Upper lobe of left lung (tissue), 6 donors: ENCODE measurements at regions not wholly inside any gene's neighbourhood (a gene's known extent, or its start where the extent isn't known, plus 50 kb on each side); places are given as distances from the start of the nearest gene placed in this dataset.

Experiments used
- ATAC-seq, 2 donors: fragments of 200-7000 bp; cut with Tn5 transposase; one replicate each; pipeline ENCODE4 v1.9.1; 2022; ENCODE audit warnings: mild to moderate bottlenecking in 2 of 2, moderate library complexity in 2 of 2; ENCODE audit not compliant: low FRiP score in 2 of 2
- DNase-seq, 2 donors: peaks; one replicate each; pipeline ENCODE4 v3.0.0-alpha.2; 2019 to 2020
- H3K27ac ChIP-seq, 4 donors: fragments of 200-600 bp; sonication (generic); one replicate each; pipeline ENCODE4 v1.5.1; 2016 to 2019
- H3K27me3 ChIP-seq, 4 donors: fragments of 200-600 bp; sonication (generic); one replicate each; pipeline ENCODE4 v1.5.1; 2017 to 2019
- H3K36me3 ChIP-seq, 4 donors: fragments of 200-600 bp; sonication (generic); one replicate each; pipeline ENCODE4 v1.5.1; 2016 to 2019
- H3K4me1 ChIP-seq, 4 donors: fragments of 200-600 bp; sonication (generic); one replicate each; pipeline ENCODE4 v1.5.1; 2018 to 2019
- H3K4me3 ChIP-seq, 4 donors: fragments of 200-600 bp; sonication (generic); one replicate each; pipeline ENCODE4 v1.5.1; 2017 to 2019; ENCODE audit warnings: mild to moderate bottlenecking in 2 of 4, moderate library complexity in 1 of 4
- H3K9me3 ChIP-seq, 4 donors: fragments of 200-600 bp; sonication (generic); one replicate each; pipeline ENCODE4 v1.5.1; 2018 to 2019
- EP300 ChIP-seq, 4 donors: sonication (generic); formaldehyde crosslinking; IDR thresholded peaks; one replicate each; pipeline ENCODE4 v1.5.1; 2017; ENCODE audit warnings: antibody characterized with exemption in 4 of 4, control low read depth in 2 of 4
- POLR2A ChIP-seq, 4 donors: fragments of 450-650 bp; IDR thresholded peaks; one replicate each; pipeline ENCODE4 v1.5.1; 2016 to 2017; ENCODE audit warnings: antibody characterized with exemption in 4 of 4, mild to moderate bottlenecking in 2 of 4
- POLR2AphosphoS5 ChIP-seq, 2 donors: sonication (generic); formaldehyde crosslinking; IDR thresholded peaks; one replicate each; pipeline ENCODE4 v1.5.1; 2017; ENCODE audit warnings: antibody characterized with exemption in 2 of 2
- WGBS, 2 donors: methylation state at CpG; one replicate each; pipeline ENCODE4 v1.1.5; 2017 to 2018; 5-methylcytosine and 5-hydroxymethylcytosine counted together
- TF ChIP-seq, protein P1 (sequence below), 6 experiments: fragments of 450-650 bp in 4 of 6; fragments of 200-600 bp in 2 of 6; sonication (generic) in 2 of 6; IDR thresholded peaks; one replicate each; pipeline ENCODE4 v1.5.1; 2016 to 2019; ENCODE audit warnings: antibody characterized with exemption in 6 of 6
- donor health status: DM: no; HTN: no; CAD: no; lungs with moderate emphysema.
- donor health status: DM: no; HTN: yes; CAD: no; lungs with severe emphysema.

DNA sequence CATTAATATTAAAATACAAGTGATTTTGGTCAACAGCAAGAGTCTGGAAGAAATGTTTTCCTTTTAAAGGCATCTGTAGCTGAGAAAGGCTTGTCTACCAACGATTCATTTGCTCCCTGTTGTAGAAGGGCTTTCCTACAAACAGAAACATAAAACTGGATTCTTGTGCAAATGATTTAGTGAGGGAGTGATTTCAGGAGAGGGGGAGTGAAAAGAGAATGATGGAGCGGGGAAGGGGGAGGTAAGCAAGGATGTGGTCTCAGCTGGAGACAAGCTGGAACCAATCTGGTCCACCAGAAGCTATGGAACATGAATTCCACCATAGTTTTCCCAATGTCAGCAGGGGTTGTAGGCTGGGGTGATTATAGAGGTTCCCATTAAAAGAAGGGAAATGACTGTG is 196.3 kb downstream of the FBXO4 start:
- TF ChIP-seq, protein P1, sequence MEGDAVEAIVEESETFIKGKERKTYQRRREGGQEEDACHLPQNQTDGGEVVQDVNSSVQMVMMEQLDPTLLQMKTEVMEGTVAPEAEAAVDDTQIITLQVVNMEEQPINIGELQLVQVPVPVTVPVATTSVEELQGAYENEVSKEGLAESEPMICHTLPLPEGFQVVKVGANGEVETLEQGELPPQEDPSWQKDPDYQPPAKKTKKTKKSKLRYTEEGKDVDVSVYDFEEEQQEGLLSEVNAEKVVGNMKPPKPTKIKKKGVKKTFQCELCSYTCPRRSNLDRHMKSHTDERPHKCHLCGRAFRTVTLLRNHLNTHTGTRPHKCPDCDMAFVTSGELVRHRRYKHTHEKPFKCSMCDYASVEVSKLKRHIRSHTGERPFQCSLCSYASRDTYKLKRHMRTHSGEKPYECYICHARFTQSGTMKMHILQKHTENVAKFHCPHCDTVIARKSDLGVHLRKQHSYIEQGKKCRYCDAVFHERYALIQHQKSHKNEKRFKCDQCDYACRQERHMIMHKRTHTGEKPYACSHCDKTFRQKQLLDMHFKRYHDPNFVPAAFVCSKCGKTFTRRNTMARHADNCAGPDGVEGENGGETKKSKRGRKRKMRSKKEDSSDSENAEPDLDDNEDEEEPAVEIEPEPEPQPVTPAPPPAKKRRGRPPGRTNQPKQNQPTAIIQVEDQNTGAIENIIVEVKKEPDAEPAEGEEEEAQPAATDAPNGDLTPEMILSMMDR (IDR thresholded peaks at IDR 0.05), result no peak
- no peak for TF ChIP-seq EP300 (IDR thresholded peaks at IDR 0.05)
- TF ChIP-seq POLR2A (IDR thresholded peaks at IDR 0.05), result no peak
- TF ChIP-seq POLR2AphosphoS5 (IDR thresholded peaks at IDR 0.05), result no peak
- no peaks in the 10 kb centered on the region for H3K36me3 ChIP-seq
- WGBS, 2 donors, result 66 to 74% methylated on average over 2 of the region's 2 CpGs
- DNase-seq (no peak), ATAC-seq (no peak)
- H3K4me1 ChIP-seq, result no peaks in the 10 kb centered on the region
- no peak overlapping the region for H3K4me3 ChIP-seq
- no peaks in the 10 kb centered on the region for H3K27me3 ChIP-seq
- H3K9me3 ChIP-seq, result no peaks in the 10 kb centered on the region
- H3K27ac ChIP-seq, result no peak overlapping the region

DNA sequence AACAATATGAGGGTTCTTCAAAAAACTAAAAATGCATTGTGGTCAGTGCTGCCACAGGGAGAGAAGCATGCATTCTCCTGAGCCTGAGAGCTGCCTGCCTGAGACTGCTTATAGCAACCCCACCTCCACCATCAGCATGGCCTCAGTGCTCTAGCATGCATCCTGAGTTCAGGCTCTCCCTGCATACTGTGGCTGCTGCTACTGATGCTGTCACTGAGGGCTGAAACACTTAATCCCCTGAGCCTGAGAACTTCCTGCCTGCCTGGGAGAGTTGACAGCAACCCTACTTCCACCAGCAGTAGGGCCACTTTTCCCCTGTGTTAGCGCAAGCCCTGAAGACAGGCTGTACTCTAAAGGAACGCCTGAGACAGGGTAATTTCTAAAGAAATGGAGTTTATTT is 206.0 kb downstream of the FBXO4 start:
- ATAC-seq, result no peak
- no peak for TF ChIP-seq POLR2AphosphoS5 (IDR thresholded peaks at IDR 0.05)
- TF ChIP-seq, protein P1 (IDR thresholded peaks at IDR 0.05), result no peak
- no peak for TF ChIP-seq EP300 (IDR thresholded peaks at IDR 0.05)
- no peak for TF ChIP-seq POLR2A (IDR thresholded peaks at IDR 0.05)
- Histone ChIP-seq H3K36me3 (no peaks in the 10 kb centered on the region), H3K4me3 (no peak overlapping the region), H3K27ac (no peak overlapping the region), H3K9me3 (no peaks in the 10 kb centered on the region), H3K4me1 (no peaks in the 10 kb centered on the region), H3K27me3 (no peaks in the 10 kb centered on the region)
- WGBS, 2 donors, result 75 to 79% methylated on average over 2 of the region's 2 CpGs
- DNase-seq, result no peak

DNA sequence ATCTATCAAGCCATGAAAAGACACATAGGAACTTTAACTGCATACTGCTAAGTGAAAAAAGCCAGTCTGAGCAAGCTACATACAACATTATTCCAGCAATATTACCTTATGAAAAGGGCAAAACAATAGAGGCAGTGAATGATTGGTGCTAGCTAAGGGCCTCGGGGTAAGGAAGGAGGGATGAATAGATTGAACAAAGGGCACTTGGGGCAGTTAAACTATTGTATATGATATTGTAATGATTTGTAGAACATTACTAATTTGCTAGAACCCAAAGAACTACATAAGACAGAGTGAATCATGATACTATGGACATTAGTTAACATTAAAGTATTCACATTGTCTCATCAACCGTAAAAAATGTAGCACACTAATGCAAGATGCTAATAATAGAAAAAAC is 218.3 kb downstream of the FBXO4 start:
- DNase-seq (no peak), ATAC-seq (no peak)
- 81 to 84% methylated on average over 2 of the region's 2 CpGs for WGBS, 2 donors
- no peak overlapping the region for H3K27ac ChIP-seq
- H3K9me3 ChIP-seq, result peaks cover 0 to 9% (median 0%) of the 10 kb centered on the region in 4 donors
- no peaks in the 10 kb centered on the region for H3K4me1 ChIP-seq
- no peaks in the 10 kb centered on the region for H3K27me3 ChIP-seq
- no peak overlapping the region for H3K4me3 ChIP-seq
- no peaks in the 10 kb centered on the region for H3K36me3 ChIP-seq
- TF ChIP-seq POLR2AphosphoS5 (IDR thresholded peaks at IDR 0.05) (no peak), EP300 (IDR thresholded peaks at IDR 0.05) (no peak), POLR2A (IDR thresholded peaks at IDR 0.05) (no peak)

DNA sequence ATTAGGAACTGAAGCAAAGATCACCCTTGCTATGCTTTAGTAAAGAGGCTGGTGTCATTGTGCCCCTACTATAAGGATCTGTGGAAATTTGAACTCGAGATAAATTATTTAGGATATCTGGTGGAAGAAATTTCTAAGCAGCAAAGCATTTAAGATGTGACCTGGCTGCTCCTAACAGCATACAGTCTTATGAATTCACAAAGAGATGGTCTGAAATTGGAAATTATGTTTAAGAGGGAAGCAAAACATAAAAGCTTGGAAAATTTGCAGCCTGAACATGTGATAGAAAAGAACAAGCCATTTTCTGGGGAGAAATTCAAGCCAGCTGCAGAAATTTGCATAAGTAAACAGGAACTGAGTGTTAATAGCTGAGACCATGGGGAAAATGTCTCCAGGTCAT is 223.7 kb downstream of the FBXO4 start:
- WGBS, 2 donors, result 15 to 32% methylated on average over 1 of the region's 1 CpG

DNA sequence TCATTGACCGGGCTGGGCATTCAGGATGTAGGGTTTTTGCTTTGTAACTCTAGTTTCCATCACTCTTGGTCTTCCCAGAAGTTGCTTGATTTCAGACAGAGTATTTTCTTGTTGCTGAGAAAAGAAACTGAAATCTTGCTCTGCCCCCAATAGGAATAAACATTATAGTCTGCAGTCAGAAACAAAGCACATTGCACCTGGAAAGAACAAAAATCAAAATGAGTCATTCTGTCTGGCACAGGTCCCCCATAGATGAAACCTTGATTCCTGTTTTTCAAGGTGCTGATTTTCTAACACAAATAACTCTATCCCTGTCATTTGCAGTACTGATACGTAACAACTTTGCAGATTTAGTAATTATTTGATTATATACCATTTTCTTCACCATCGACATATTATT is 232.1 kb downstream of the FBXO4 start:
- H3K36me3 ChIP-seq, result no peaks in the 10 kb centered on the region
- WGBS, 2 donors, result 56 to 65% methylated on average over 3 of the region's 3 CpGs
- H3K4me3 ChIP-seq, result no peak overlapping the region
- H3K27me3 ChIP-seq, result no peaks in the 10 kb centered on the region
- no peaks in the 10 kb centered on the region for H3K4me1 ChIP-seq
- H3K9me3 ChIP-seq, result no peaks in the 10 kb centered on the region
- TF ChIP-seq, protein P1 (IDR thresholded peaks at IDR 0.05), result no peak
- TF ChIP-seq POLR2AphosphoS5 (IDR thresholded peaks at IDR 0.05), result no peak
- TF ChIP-seq EP300 (IDR thresholded peaks at IDR 0.05), result no peak
- no peak for TF ChIP-seq POLR2A (IDR thresholded peaks at IDR 0.05)
- DNase-seq (no peak), ATAC-seq (no peak)
- H3K27ac ChIP-seq, result no peak overlapping the region

More for the DNA sequence above, 223.7 kb downstream of the FBXO4 start:
- Histone ChIP-seq H3K9me3 (peaks cover 3 to 27% (median 15%) of the 10 kb centered on the region in 4 donors), H3K36me3 (no peaks in the 10 kb centered on the region), H3K4me3 (no peak overlapping the region), H3K27ac (no peak overlapping the region), H3K4me1 (no peaks in the 10 kb centered on the region), H3K27me3 (no peaks in the 10 kb centered on the region)
- no peak for ATAC-seq
- TF ChIP-seq POLR2A (IDR thresholded peaks at IDR 0.05), result no peak
- no peak for DNase-seq

DNA sequence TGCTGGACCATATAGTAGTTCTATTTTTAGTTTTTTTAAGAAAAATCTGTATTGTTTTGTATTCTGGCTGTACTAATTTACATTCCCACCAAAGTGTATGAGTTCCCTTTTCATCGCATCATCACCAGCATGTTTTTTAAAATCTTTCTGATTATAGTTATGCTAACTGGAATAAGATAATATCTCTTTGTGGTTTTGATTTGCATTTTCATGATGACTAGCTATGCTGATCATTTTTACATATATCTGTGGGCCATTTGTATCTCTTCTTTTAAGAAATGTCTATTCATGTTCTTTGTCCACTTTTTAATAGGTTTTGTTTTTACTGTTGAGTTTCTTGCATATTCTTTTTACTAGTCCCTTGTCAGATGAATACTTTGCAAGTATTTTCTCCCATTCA is 238.0 kb downstream of the FBXO4 start:
- no peaks in the 10 kb centered on the region for H3K27me3 ChIP-seq
- no peaks in the 10 kb centered on the region for H3K36me3 ChIP-seq
- H3K27ac ChIP-seq, result no peak overlapping the region
- H3K4me3 ChIP-seq, result no peak overlapping the region
- no peak for DNase-seq
- no peaks in the 10 kb centered on the region for H3K4me1 ChIP-seq
- H3K9me3 ChIP-seq, result no peaks in the 10 kb centered on the region
- ATAC-seq, result no peak
- TF ChIP-seq, protein P1 (IDR thresholded peaks at IDR 0.05), result no peak
- WGBS, 2 donors, result 93 to 96% methylated on average over 1 of the region's 1 CpG
